Sigmoid colon (tissue), 3 donors: ENCODE measurements at regions not wholly inside any gene's neighbourhood (a gene's known extent, or its start where the extent isn't known, plus 50 kb on each side); places are given as distances from the start of the nearest gene placed in this dataset.

Experiments used
- CTCF ChIP-seq, 4 experiments: fragments of 450-650 bp in 3 of 4; fragments of 200-600 bp in 1 of 4; IDR thresholded peaks; one replicate each; pipeline ENCODE4 v1.5.1; 2016 to 2019; ENCODE audit warnings: antibody characterized with exemption in 4 of 4, mild to moderate bottlenecking in 3 of 4, moderate library complexity in 2 of 4
- POLR2A ChIP-seq, 2 donors: fragments of 450-650 bp; IDR thresholded peaks; one replicate each; pipeline ENCODE4 v1.6.1; 2016; ENCODE audit warnings: antibody characterized with exemption in 2 of 2, mild to moderate bottlenecking in 2 of 2, moderate library complexity in 2 of 2

GRCh38 chr11:95417832-95418231 lies 186.8 kb upstream of the SESN3 start:
- TF ChIP-seq CTCF (IDR thresholded peaks at IDR 0.05) = no peak
- no peak for TF ChIP-seq POLR2A (IDR thresholded peaks at IDR 0.05)
